H1 (cell line): ENCODE measurements at regions not wholly inside any gene's neighbourhood (a gene's known extent, or its start where the extent isn't known, plus 50 kb on each side); places are given as distances from the start of the nearest gene placed in this dataset.

ENCODE experiments used
- CTCF ChIA-PET: fragments of 300-600 bp; sonication (Branson Sonifier 250); formaldehyde crosslinking; loops from one replicate; lab custom pipeline; 2021; ENCODE audit not compliant: partially characterized antibody; lab: Charles Lee
- POLR2A ChIA-PET: fragments of 300-600 bp; sonication (Branson Sonifier 250); formaldehyde crosslinking; loops from one replicate; lab custom pipeline; 2021; ENCODE audit warnings: inconsistent platforms; ENCODE audit not compliant: partially characterized antibody; lab: Charles Lee
- DNase-seq, 2 experiments: peaks; one replicate each; pipeline versions ENCODE4 v3.0.0 to v3.0.0-alpha.2; 2010 to 2022; ENCODE audit warnings: low spot score in 2 of 2, low read depth in 1 of 2, mixed read lengths in 1 of 2
- FAIRE-seq: peaks from 2 replicates; lab custom pipeline; 2011; peaks lifted over from hg19 to GRCh38; lab: Jason Lieb, UNC
- H2AFZ ChIP-seq: 2 replicates; pipeline ENCODE4 v1.8.1; 2012; ENCODE audit warnings: low read length, inconsistent platforms
- H2AK5ac ChIP-seq: 2 replicates; pipeline ENCODE4 v1.6.1; 2013; ENCODE audit warnings: low read depth, low read length
- H2BK120ac ChIP-seq: replicated peaks from 2 replicates; pipeline ENCODE3; 2013; ENCODE audit warnings: low read depth, low read length, inconsistent platforms
- H2BK12ac ChIP-seq: 2 replicates; pipeline ENCODE4 v1.6.1; 2013; ENCODE audit warnings: low read depth, low read length
- H2BK15ac ChIP-seq: 2 replicates; pipeline ENCODE4 v1.6.1; 2013; ENCODE audit warnings: low read length
- H2BK20ac ChIP-seq: 2 replicates; pipeline ENCODE4 v1.6.1; 2013; ENCODE audit warnings: low read length
- H2BK5ac ChIP-seq: 2 replicates; pipeline ENCODE4 v1.6.1; 2013; ENCODE audit warnings: low read depth, low read length
- H3K14ac ChIP-seq: 2 replicates; pipeline ENCODE4 v1.6.1; 2013; ENCODE audit warnings: inconsistent platforms; ENCODE audit not compliant: insufficient read length
- H3K18ac ChIP-seq: 2 replicates; pipeline ENCODE4 v1.6.1; 2013; ENCODE audit warnings: low read length; ENCODE audit errors: extremely low read depth
- H3K23ac ChIP-seq: 2 replicates; pipeline ENCODE4 v1.6.1; 2013; ENCODE audit warnings: inconsistent platforms; ENCODE audit not compliant: insufficient read length
- H3K23me2 ChIP-seq: 2 replicates; pipeline ENCODE4 v1.6.1; 2013; ENCODE audit warnings: low read depth, low read length
- H3K27ac ChIP-seq: 2 replicates; pipeline ENCODE4 v1.6.1; 2011; ENCODE audit warnings: low read depth, low read length, inconsistent platforms
- H3K27me3 ChIP-seq, 4 experiments: replicated peaks in 1 of 4; 1 replicate in 1 of 4; 2 replicates in 3 of 4; pipeline versions ENCODE4 v1.6.1 to v1.8.1; 2011 to 2013; ENCODE audit warnings: low read length in 3 of 4, mild to moderate bottlenecking in 3 of 4, inconsistent platforms in 2 of 4, mixed read lengths in 2 of 4, moderate library complexity in 1 of 4; ENCODE audit not compliant: control insufficient read depth in 3 of 4, insufficient read depth in 3 of 4; ENCODE audit errors: extremely low read depth in 1 of 4
- H3K36me3 ChIP-seq, 4 experiments: 2 replicates each; pipeline versions ENCODE4 v1.6.1 to v1.8.1; 2011 to 2013; ENCODE audit warnings: mild to moderate bottlenecking in 4 of 4, low read length in 3 of 4, moderate library complexity in 2 of 4, control low read depth in 1 of 4, inconsistent platforms in 1 of 4; ENCODE audit not compliant: insufficient read depth in 4 of 4, control insufficient read depth in 2 of 4
- H3K4ac ChIP-seq: replicated peaks from 2 replicates; pipeline ENCODE3; 2013; ENCODE audit warnings: low read length, low read depth, mixed read lengths, inconsistent platforms; ENCODE audit not compliant: insufficient read length
- H3K4me1 ChIP-seq, 4 experiments: replicated peaks in 1 of 4; 1 replicate in 1 of 4; 2 replicates in 3 of 4; pipeline versions ENCODE4 v1.6.1 to v1.8.1; 2011 to 2013; ENCODE audit warnings: low read length in 3 of 4, inconsistent platforms in 2 of 4, mixed read lengths in 1 of 4; ENCODE audit not compliant: insufficient read depth in 4 of 4, control insufficient read depth in 3 of 4
- H3K4me2 ChIP-seq, 2 experiments: 2 replicates each; pipeline versions ENCODE4 v1.6.1 to v1.8.1; 2011 to 2013; ENCODE audit warnings: low read depth in 2 of 2, low read length in 2 of 2, control low read depth in 1 of 2, inconsistent platforms in 1 of 2, mild to moderate bottlenecking in 1 of 2; ENCODE audit not compliant: insufficient read depth in 1 of 2
- H3K4me3 ChIP-seq, 4 experiments: fragments of 200-600, 300-600 bp in 1 of 4; sonication (generic), shearing (Covaris generic), sonication (Bioruptor Twin) in 1 of 4; 2 replicates each; pipeline versions ENCODE4 v1.5.1 to v1.8.1; 2011 to 2016; ENCODE audit warnings: low read length in 4 of 4, low read depth in 3 of 4, control low read depth in 2 of 4, inconsistent platforms in 2 of 4, mild to moderate bottlenecking in 2 of 4, mixed read lengths in 1 of 4, moderate library complexity in 1 of 4; ENCODE audit not compliant: insufficient read depth in 2 of 4; ENCODE audit errors: extremely low read depth in 1 of 4
- H3K56ac ChIP-seq: replicated peaks from 2 replicates; pipeline ENCODE3; 2013; ENCODE audit warnings: low read depth, mild to moderate bottlenecking, mixed read lengths, low read length, inconsistent platforms; ENCODE audit not compliant: insufficient read length
- H3K79me1 ChIP-seq: 2 replicates; pipeline ENCODE4 v1.6.1; 2013; ENCODE audit warnings: low read depth, low read length, control low read depth
- H3K79me2 ChIP-seq, 2 experiments: 2 replicates each; pipeline versions ENCODE4 v1.6.1 to v1.8.1; 2012 to 2013; ENCODE audit warnings: low read length in 2 of 2, mild to moderate bottlenecking in 2 of 2, inconsistent platforms in 1 of 2; ENCODE audit not compliant: insufficient read depth in 2 of 2, control insufficient read depth in 1 of 2
- H3K9ac ChIP-seq, 4 experiments: replicated peaks in 1 of 4; 1 replicate in 1 of 4; 2 replicates in 3 of 4; pipeline versions ENCODE4 v1.6.1 to v1.8.1; 2011 to 2013; ENCODE audit warnings: low read depth in 3 of 4, low read length in 3 of 4, control low read depth in 2 of 4, mild to moderate bottlenecking in 2 of 4, moderate library complexity in 2 of 4, inconsistent platforms in 1 of 4; ENCODE audit errors: extremely low read depth in 1 of 4
- H3K9me3 ChIP-seq, 2 experiments: 2 replicates each; pipeline versions ENCODE4 v1.6.1 to v1.8.1; 2012 to 2013; ENCODE audit warnings: mild to moderate bottlenecking in 2 of 2, moderate library complexity in 2 of 2, control low read depth in 1 of 2, inconsistent platforms in 1 of 2, low read depth in 1 of 2, low read length in 1 of 2, mixed read lengths in 1 of 2; ENCODE audit not compliant: insufficient read depth in 2 of 2
- H4K20me1 ChIP-seq, 2 experiments: replicated peaks in 1 of 2; 2 replicates each; pipeline versions ENCODE3 to v1.8.1; 2011 to 2013; ENCODE audit warnings: inconsistent platforms in 2 of 2, low read length in 2 of 2, mild to moderate bottlenecking in 1 of 2; ENCODE audit not compliant: insufficient read depth in 2 of 2, control insufficient read depth in 1 of 2
- H4K5ac ChIP-seq: 2 replicates; pipeline ENCODE4 v1.6.1; 2013; ENCODE audit warnings: low read length, low read depth, mixed read lengths, inconsistent platforms; ENCODE audit not compliant: insufficient read length
- H4K8ac ChIP-seq: 2 replicates; pipeline ENCODE4 v1.8.0; 2013; ENCODE audit warnings: mild to moderate bottlenecking, moderate library complexity, low read length, inconsistent platforms; ENCODE audit not compliant: insufficient read depth; ENCODE audit errors: extremely low read depth
- H4K91ac ChIP-seq: replicated peaks from 2 replicates; pipeline ENCODE3; 2013; ENCODE audit warnings: low read length, mixed read lengths, inconsistent platforms; ENCODE audit not compliant: insufficient read length
- EZH2 ChIP-seq: fragments of 200-600 bp; sonication (generic); IDR thresholded peaks from 2 replicates; pipeline ENCODE4 v1.7.1; 2012; ENCODE audit warnings: low read depth, mild to moderate bottlenecking, moderate library complexity, low read length, inconsistent platforms; ENCODE audit not compliant: severe bottlenecking
- WGBS, 2 experiments: shearing (Covaris generic) in 1 of 2; methylation state at CpG; one replicate each; pipeline versions ENCODE4 v1.1.6 to v1.1.7; 2013 to 2015; ENCODE audit warnings: low lambda C conversion rate in 2 of 2, mixed read lengths in 2 of 2, inconsistent platforms in 1 of 2, low coverage in 1 of 2, missing lambda C conversion rate in 1 of 2; ENCODE audit not compliant: insufficient replicate concordance in 2 of 2, insufficient coverage in 1 of 2, insufficient read length in 1 of 2; ENCODE audit errors: extremely low coverage in 1 of 2, missing lambda C conversion rate in 1 of 2; 5-methylcytosine and 5-hydroxymethylcytosine counted together
- TF ChIP-seq, protein P1 (sequence below): IDR thresholded peaks from 2 replicates; pipeline ENCODE4 v1.6.1; 2012; ENCODE audit warnings: low read length, inconsistent platforms

DNA sequence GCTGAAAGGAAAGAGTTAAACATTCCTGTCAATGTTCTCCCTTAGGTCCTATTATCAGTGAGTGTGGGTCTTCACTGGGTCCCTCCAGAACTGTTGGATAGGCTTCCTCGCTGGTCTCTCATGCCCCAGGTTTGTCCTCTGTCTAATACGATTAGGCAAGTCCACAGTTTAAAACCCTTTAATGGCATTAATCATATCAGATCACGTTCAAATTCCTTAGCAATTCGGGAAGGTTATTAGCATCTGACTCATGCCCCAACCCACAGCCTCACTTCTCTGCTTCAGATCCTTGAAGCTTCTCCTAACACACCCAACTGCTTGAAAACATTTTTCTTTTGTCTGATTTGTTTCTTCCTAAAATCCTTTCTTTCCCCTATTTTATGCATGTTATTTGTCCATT lies 224.3 kb upstream of the ATP10A start:
- TF ChIP-seq, protein P1, sequence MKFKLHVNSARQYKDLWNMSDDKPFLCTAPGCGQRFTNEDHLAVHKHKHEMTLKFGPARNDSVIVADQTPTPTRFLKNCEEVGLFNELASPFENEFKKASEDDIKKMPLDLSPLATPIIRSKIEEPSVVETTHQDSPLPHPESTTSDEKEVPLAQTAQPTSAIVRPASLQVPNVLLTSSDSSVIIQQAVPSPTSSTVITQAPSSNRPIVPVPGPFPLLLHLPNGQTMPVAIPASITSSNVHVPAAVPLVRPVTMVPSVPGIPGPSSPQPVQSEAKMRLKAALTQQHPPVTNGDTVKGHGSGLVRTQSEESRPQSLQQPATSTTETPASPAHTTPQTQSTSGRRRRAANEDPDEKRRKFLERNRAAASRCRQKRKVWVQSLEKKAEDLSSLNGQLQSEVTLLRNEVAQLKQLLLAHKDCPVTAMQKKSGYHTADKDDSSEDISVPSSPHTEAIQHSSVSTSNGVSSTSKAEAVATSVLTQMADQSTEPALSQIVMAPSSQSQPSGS = no peak
- TF ChIP-seq EZH2 = no peak
- no peaks in the 10 kb centered on the region for H3K36me3 ChIP-seq
- H3K79me1 ChIP-seq = no peaks in the 10 kb centered on the region
- no peak overlapping the region for H3K4me2 ChIP-seq
- no peak overlapping the region for H3K27ac ChIP-seq
- POLR2A ChIA-PET = no interaction called here
- peaks cover 3% of the 10 kb centered on the region; the same call in 1 of the 2 replicates for H3K23me2 ChIP-seq
- no peak overlapping the region for H2BK15ac ChIP-seq
- no peak overlapping the region for H2BK12ac ChIP-seq
- peaks cover 1 to 9% (median 5%) of the 10 kb centered on the region in 4 experiments; a peak in 6 of 7 replicates for H3K4me1 ChIP-seq
- H3K4me3 ChIP-seq = no peak overlapping the region
- H3K9ac ChIP-seq = no peak overlapping the region
- no peak for FAIRE-seq
- no peak overlapping the region for H2AK5ac ChIP-seq
- H3K27me3 ChIP-seq = no peaks in the 10 kb centered on the region
- no peak overlapping the region for H2BK20ac ChIP-seq
- CTCF ChIA-PET = interaction anchor here (0.8 to 6.5 kb wide), 5 partner anchors 8 to 173 kb away, joined by 3 to 40 read pairs (median 3); no protein-coding TSS in a partner anchor
- no peak overlapping the region for H2BK5ac ChIP-seq
- H3K56ac ChIP-seq = no peak overlapping the region
- no peak overlapping the region for H3K14ac ChIP-seq
- H4K20me1 ChIP-seq = no peaks in the 10 kb centered on the region
- no peak overlapping the region for H3K23ac ChIP-seq
- WGBS, 2 experiments = 79% methylated on average over 4 of the region's 4 CpGs; no CpG with 5 or more reads in 1 of the 2 experiments
- H4K8ac ChIP-seq = no peak overlapping the region
- H4K5ac ChIP-seq = no peak overlapping the region
- DNase-seq = no peak
- no peak overlapping the region for H2AFZ ChIP-seq
- no peak overlapping the region for H2BK120ac ChIP-seq
- no peaks in the 10 kb centered on the region for H3K79me2 ChIP-seq
- H3K4ac ChIP-seq = no peak overlapping the region
- no peaks in the 10 kb centered on the region for H3K9me3 ChIP-seq
- H3K18ac ChIP-seq = no peak overlapping the region
- H4K91ac ChIP-seq = no peak overlapping the region
